ENCODE measurements at regions not wholly inside any gene's neighbourhood (a gene's known extent, or its start where the extent isn't known, plus 50 kb on each side); places are given as distances from the start of the nearest gene placed in this dataset.

- TF ChIP-seq TSHZ2 (CRISPR knock-in tag; IDR thresholded peaks at IDR 0.05) (peak; percentile 71; the same call in 1 of the 2 replicates), ZC3H10 (CRISPR knock-in tag; IDR thresholded peaks at IDR 0.05) (no peak), CSRNP3 (CRISPR knock-in tag; IDR thresholded peaks at IDR 0.05) (no peak), PATZ1 (CRISPR knock-in tag; IDR thresholded peaks at IDR 0.05; ENCODE audit: borderline replicate concordance) (no peak), TCF4 (CRISPR knock-in tag; IDR thresholded peaks at IDR 0.05; ENCODE audit: borderline replicate concordance) (peak; percentile 78; the same call in 1 of the 2 replicates), RARB (CRISPR knock-in tag; IDR thresholded peaks at IDR 0.05) (no peak), ZFP30 (CRISPR knock-in tag; IDR thresholded peaks at IDR 0.05) (no peak), BACH2 (CRISPR knock-in tag; IDR thresholded peaks at IDR 0.05; ENCODE audit: borderline replicate concordance) (no peak), PPARA (CRISPR knock-in tag; IDR thresholded peaks at IDR 0.05; ENCODE audit: borderline replicate concordance) (no peak), ZNF70 (CRISPR knock-in tag; IDR thresholded peaks at IDR 0.05) (no peak)
- ATAC-seq: peak; percentile 40; the same call in 1 of the 3 replicates
These were observed 427.8 kb upstream of the MCTP2 start for GRCh38 chr15:93803421-93804152.

GRCh38 chr15:93801206-93801605, 430.2 kb upstream of the MCTP2 start:
- TF ChIP-seq GLIS3 (CRISPR knock-in tag; IDR thresholded peaks at IDR 0.05): no peak
- TF ChIP-seq CSDC2 (CRISPR knock-in tag; IDR thresholded peaks at IDR 0.05): no peak
- ATAC-seq: no peak

- TF ChIP-seq ZNF8 (CRISPR knock-in tag; IDR thresholded peaks at IDR 0.05) (no peak), ISL1 (CRISPR knock-in tag; IDR thresholded peaks at IDR 0.05) (no peak), CSDC2 (CRISPR knock-in tag; IDR thresholded peaks at IDR 0.05) (no peak), ESRRG (CRISPR knock-in tag; IDR thresholded peaks at IDR 0.05) (no peak), BACH2 (CRISPR knock-in tag; IDR thresholded peaks at IDR 0.05; ENCODE audit: borderline replicate concordance) (no peak), ZC3H10 (CRISPR knock-in tag; IDR thresholded peaks at IDR 0.05) (no peak), SNAI2 (CRISPR knock-in tag; IDR thresholded peaks at IDR 0.05) (no peak), ZFP3 (CRISPR knock-in tag; IDR thresholded peaks at IDR 0.05) (no peak), OSR1 (CRISPR knock-in tag; IDR thresholded peaks at IDR 0.05) (no peak), POU6F1 (CRISPR knock-in tag; IDR thresholded peaks at IDR 0.05; ENCODE audit: borderline replicate concordance, low read depth) (no peak), ZFP30 (CRISPR knock-in tag; IDR thresholded peaks at IDR 0.05) (no peak), GLIS3 (CRISPR knock-in tag; IDR thresholded peaks at IDR 0.05) (no peak), RARB (CRISPR knock-in tag; IDR thresholded peaks at IDR 0.05) (no peak), PATZ1 (CRISPR knock-in tag; IDR thresholded peaks at IDR 0.05; ENCODE audit: borderline replicate concordance) (no peak), CSRNP3 (CRISPR knock-in tag; IDR thresholded peaks at IDR 0.05) (no peak)
- no peak for ATAC-seq
These were observed 430.6 kb upstream of the MCTP2 start for GRCh38 chr15:93800805-93801204.
